ENCODE measurements at regions not wholly inside any gene's neighbourhood (a gene's known extent, or its start where the extent isn't known, plus 50 kb on each side); places are given as distances from the start of the nearest gene placed in this dataset.

DNA sequence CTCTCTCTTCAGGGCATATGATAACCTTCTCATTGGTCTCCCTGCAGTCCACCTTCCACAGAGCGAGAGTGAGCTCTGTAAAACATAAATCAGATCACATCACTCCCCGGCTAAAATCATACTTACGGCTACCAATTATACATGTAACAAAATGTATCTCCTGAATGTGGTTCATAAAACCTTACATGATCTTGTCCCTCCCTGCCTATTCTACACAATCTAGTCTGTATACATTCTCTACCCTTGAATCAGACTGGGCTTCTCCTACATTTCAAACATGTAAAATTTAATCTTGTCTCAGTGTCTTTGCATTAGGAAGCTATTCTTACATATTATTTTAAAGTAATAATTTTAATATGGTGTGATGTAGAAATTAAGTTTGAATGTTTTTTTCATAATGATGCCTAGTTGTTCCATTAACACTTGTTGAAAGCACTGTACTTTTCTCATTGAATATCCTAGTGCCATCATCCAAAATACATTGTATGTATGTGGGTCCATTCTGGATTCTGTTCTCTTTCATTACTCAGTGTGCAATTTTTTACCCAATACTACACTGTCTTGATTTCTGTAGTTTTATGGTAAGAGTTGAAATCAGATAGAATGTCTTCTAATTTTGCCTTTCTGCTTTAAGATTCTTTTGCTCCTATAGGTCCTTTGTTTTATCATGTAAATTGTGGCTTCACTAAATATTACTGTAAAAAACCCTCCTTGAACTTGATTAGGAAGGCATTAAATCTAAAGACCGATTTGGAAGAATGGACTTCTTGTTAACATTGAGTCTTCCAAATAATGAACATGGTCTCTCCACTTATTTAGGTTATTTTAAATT, 403.3 kb upstream of the EPHA7 start:
- TF ChIP-seq ZFP30 (CRISPR knock-in tag; IDR thresholded peaks at IDR 0.05) (no peak), TOX (CRISPR knock-in tag; IDR thresholded peaks at IDR 0.05; ENCODE audit: borderline replicate concordance) (no peak), ISL1 (CRISPR knock-in tag; IDR thresholded peaks at IDR 0.05) (no peak), ARNTL (CRISPR knock-in tag; IDR thresholded peaks at IDR 0.05; ENCODE audit: borderline replicate concordance, low read depth) (no peak), ZFP3 (CRISPR knock-in tag; IDR thresholded peaks at IDR 0.05) (no peak), PPARA (CRISPR knock-in tag; IDR thresholded peaks at IDR 0.05; ENCODE audit: borderline replicate concordance) (no peak)
- TF ChIP-seq, protein P1, sequence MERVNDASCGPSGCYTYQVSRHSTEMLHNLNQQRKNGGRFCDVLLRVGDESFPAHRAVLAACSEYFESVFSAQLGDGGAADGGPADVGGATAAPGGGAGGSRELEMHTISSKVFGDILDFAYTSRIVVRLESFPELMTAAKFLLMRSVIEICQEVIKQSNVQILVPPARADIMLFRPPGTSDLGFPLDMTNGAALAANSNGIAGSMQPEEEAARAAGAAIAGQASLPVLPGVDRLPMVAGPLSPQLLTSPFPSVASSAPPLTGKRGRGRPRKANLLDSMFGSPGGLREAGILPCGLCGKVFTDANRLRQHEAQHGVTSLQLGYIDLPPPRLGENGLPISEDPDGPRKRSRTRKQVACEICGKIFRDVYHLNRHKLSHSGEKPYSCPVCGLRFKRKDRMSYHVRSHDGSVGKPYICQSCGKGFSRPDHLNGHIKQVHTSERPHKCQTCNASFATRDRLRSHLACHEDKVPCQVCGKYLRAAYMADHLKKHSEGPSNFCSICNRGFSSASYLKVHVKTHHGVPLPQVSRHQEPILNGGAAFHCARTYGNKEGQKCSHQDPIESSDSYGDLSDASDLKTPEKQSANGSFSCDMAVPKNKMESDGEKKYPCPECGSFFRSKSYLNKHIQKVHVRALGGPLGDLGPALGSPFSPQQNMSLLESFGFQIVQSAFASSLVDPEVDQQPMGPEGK (CRISPR knock-in tag; IDR thresholded peaks at IDR 0.05; ENCODE audit: borderline replicate concordance): no peak

Data from SK-N-SH treated with all-trans-retinoic acid at 6 μM for 48 hours (cell line).